NB4 (cell line): ENCODE measurements at regions not wholly inside any gene's neighbourhood (a gene's known extent, or its start where the extent isn't known, plus 50 kb on each side); places are given as distances from the start of the nearest gene placed in this dataset.

ENCODE experiments used
- TF ChIP-seq, protein P1 (sequence below): IDR thresholded peaks from 2 replicates; pipeline ENCODE4 v1.6.1; 2011; ENCODE audit warnings: low read depth, low read length
- TF ChIP-seq, protein P2 (sequence below): IDR thresholded peaks from one replicate; pipeline ENCODE4 v1.5.1; 2012; ENCODE audit warnings: low read depth, low read length

DNA sequence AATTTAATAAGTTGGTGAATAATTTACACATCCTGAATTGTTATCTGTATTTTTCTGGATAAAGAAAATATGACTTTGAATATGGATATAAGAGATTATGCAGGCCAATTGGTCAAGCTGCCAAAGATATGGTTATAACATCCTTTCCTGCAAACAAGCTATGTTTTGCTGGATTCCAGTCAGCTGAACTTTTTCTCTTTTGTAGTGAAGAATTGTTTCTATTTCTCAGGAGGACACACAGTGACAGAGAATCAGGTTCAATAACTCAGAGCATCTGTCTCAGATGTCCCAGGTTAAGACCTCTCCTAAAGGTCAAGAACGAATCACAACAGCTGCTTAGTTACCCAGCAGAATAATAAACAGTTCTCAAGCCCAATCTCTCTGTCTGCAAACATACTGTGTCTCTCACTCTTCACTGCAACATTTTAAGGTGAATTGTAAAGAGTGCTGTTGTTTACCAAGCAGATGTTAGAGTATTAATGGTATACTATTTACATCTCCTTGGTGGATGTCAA lies 189.5 kb upstream of the ANKRD50 start:
- TF ChIP-seq, protein P1, sequence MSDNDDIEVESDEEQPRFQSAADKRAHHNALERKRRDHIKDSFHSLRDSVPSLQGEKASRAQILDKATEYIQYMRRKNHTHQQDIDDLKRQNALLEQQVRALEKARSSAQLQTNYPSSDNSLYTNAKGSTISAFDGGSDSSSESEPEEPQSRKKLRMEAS, result no peak
- TF ChIP-seq, protein P2, sequence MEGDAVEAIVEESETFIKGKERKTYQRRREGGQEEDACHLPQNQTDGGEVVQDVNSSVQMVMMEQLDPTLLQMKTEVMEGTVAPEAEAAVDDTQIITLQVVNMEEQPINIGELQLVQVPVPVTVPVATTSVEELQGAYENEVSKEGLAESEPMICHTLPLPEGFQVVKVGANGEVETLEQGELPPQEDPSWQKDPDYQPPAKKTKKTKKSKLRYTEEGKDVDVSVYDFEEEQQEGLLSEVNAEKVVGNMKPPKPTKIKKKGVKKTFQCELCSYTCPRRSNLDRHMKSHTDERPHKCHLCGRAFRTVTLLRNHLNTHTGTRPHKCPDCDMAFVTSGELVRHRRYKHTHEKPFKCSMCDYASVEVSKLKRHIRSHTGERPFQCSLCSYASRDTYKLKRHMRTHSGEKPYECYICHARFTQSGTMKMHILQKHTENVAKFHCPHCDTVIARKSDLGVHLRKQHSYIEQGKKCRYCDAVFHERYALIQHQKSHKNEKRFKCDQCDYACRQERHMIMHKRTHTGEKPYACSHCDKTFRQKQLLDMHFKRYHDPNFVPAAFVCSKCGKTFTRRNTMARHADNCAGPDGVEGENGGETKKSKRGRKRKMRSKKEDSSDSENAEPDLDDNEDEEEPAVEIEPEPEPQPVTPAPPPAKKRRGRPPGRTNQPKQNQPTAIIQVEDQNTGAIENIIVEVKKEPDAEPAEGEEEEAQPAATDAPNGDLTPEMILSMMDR, result no peak
